Fibroblast of pulmonary artery (primary cell): ENCODE measurements at regions not wholly inside any gene's neighbourhood (a gene's known extent, or its start where the extent isn't known, plus 50 kb on each side); places are given as distances from the start of the nearest gene placed in this dataset.

Experiments
- DNase-seq: peaks from one replicate; pipeline ENCODE4 v3.0.0-alpha.2; 2010; ENCODE audit warnings: low read depth
- H3K4me3 ChIP-seq: replicated peaks from 2 replicates; pipeline ENCODE4 v1.5.1; 2011; ENCODE audit warnings: low read depth, mild to moderate bottlenecking, control low read depth, low read length, moderate library complexity
- CTCF ChIP-seq: IDR thresholded peaks from 2 replicates; pipeline ENCODE4 v1.5.1; 2011; ENCODE audit warnings: mild to moderate bottlenecking, control low read depth, low read length, inconsistent platforms; ENCODE audit errors: missing control alignments

GRCh38 chr7:70846208-70846607 lies 285.7 kb upstream of the GALNT17 start:
- DNase-seq: no peak
- no peak overlapping the region for H3K4me3 ChIP-seq
- no peak for TF ChIP-seq CTCF

GRCh38 chr7:70849580-70850235 lies 282.2 kb upstream of the GALNT17 start:
- no peak for DNase-seq
- no peak for TF ChIP-seq CTCF
- H3K4me3 ChIP-seq: no peak overlapping the region

GRCh38 chr7:70855373-70855772 lies 276.6 kb upstream of the GALNT17 start:
- H3K4me3 ChIP-seq: no peak overlapping the region
- TF ChIP-seq CTCF: no peak
- no peak for DNase-seq

- DNase-seq: peak; percentile 65
Measured at GRCh38 chr7:70856901-70857630, 274.9 kb upstream of the GALNT17 start.

GRCh38 chr7:70857793-70858545 lies 274.0 kb upstream of the GALNT17 start:
- TF ChIP-seq CTCF: no peak
- H3K4me3 ChIP-seq: no peak overlapping the region
- no peak for DNase-seq

More at GRCh38 chr7:70856901-70857630, 274.9 kb upstream of the GALNT17 start:
- H3K4me3 ChIP-seq: no peak overlapping the region
- TF ChIP-seq CTCF: peak; percentile 82

- TF ChIP-seq CTCF: no peak
- no peak for DNase-seq
- no peak overlapping the region for H3K4me3 ChIP-seq
Measured at GRCh38 chr7:70867513-70867912, 264.4 kb upstream of the GALNT17 start.
